ENCODE measurements at regions not wholly inside any gene's neighbourhood (a gene's known extent, or its start where the extent isn't known, plus 50 kb on each side); places are given as distances from the start of the nearest gene placed in this dataset.
A peak's percentile ranks its signal among the peaks of the same experiment; 100 is the strongest.

DNA sequence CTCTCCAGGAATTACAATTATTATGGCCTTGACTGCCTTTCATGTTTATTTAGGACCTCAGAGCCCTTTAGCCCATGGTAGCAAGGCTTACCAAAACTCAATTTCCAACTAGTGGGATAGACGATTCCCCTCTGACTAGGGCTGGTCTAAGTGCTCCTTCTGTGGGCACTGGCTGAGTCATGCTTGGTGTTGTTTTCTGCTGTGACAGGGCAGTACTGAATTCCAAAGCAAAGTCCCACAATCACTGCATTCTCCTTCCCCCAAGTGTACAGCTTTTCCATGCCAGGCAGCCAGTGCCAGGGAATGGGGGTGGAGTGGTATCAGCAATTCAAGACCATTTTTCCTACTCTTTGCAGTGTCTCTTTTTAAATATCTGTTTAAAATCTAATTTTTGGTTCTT is 509.0 kb upstream of the NECTIN3 start:
- Mint-ChIP-seq H3K9me3 (peaks cover 33 to 42% of the 10 kb centered on the region in 2 experiments), H3K36me3 (ENCODE audit: insufficient read depth in 1 of 3, low read depth in 3 of 3) (peaks cover 32 to 69% (median 40%) of the 10 kb centered on the region in 3 experiments), H3K27ac (peak overlapping the region in 1 of 3 experiments; percentile 10; a peak in 1 of 7 replicates), H3K4me3 (no peak overlapping the region), H3K4me1 (peaks cover 8 to 10% of the 10 kb centered on the region in 2 experiments), H3K27me3 (ENCODE audit: low read depth) (no peaks in the 10 kb centered on the region)
- Histone ChIP-seq H2AFZ (ENCODE audit: low read length) (no peak overlapping the region), H4K20me1 (ENCODE audit: control insufficient read depth, insufficient read depth, insufficient read length) (no peaks in the 10 kb centered on the region), H3K79me1 (ENCODE audit: insufficient read depth, low read depth, low read length, poor library complexity, severe bottlenecking) (no peaks in the 10 kb centered on the region), H2BK12ac (ENCODE audit: insufficient read length, low read depth, low read length) (no peak overlapping the region), H3K9me3 (ENCODE audit: control insufficient read depth, low read depth, low read length) (no peaks in the 10 kb centered on the region), H3K79me2 (ENCODE audit: insufficient read depth, low read length) (no peaks in the 10 kb centered on the region), H3K23me2 (ENCODE audit: insufficient read length, low read depth, low read length, poor library complexity, severe bottlenecking) (no peaks in the 10 kb centered on the region), H2BK20ac (ENCODE audit: low read depth, low read length, poor library complexity, severe bottlenecking) (no peak overlapping the region), H4K8ac (replicated peaks; ENCODE audit: insufficient read length, low read depth, low read length) (no peak overlapping the region), H4K91ac (ENCODE audit: insufficient read length, low read depth, low read length) (no peak overlapping the region), H2BK5ac (ENCODE audit: insufficient read length, low read length) (no peak overlapping the region), H3K23ac (ENCODE audit: insufficient read length, low read depth, low read length) (no peak overlapping the region), H2BK15ac (ENCODE audit: low read depth, low read length) (no peak overlapping the region), H3K4me1 (ENCODE audit: insufficient read depth, low read length) (no peaks in the 10 kb centered on the region), H2AK5ac (ENCODE audit: insufficient read length, low read length) (no peak overlapping the region), H4K5ac (ENCODE audit: insufficient read length, low read depth, low read length) (no peak overlapping the region), H3T11ph (ENCODE audit: low read length) (no peak overlapping the region), H3K9ac (ENCODE audit: extremely low read depth, insufficient read length, low read length) (no peak overlapping the region), H3K14ac (ENCODE audit: insufficient read depth, low read length) (no peak overlapping the region), H3K27ac (ENCODE audit: insufficient read length, low read depth, low read length) (no peak overlapping the region), H3K4ac (ENCODE audit: low read depth, low read length) (no peak overlapping the region), H2BK120ac (ENCODE audit: low read depth, low read length, poor library complexity, severe bottlenecking) (no peak overlapping the region), H3K27me3 (ENCODE audit: insufficient read depth, low read length) (no peaks in the 10 kb centered on the region), H3K56ac (ENCODE audit: insufficient read length, low read depth, low read length) (no peak overlapping the region), H3K18ac (ENCODE audit: insufficient read length, low read depth, low read length) (no peak overlapping the region), H3K4me2 (ENCODE audit: insufficient read depth, insufficient read length, low read length) (no peak overlapping the region)
- no peak for TF ChIP-seq CTCF (conservative IDR thresholded peaks at IDR 0.05)
- DNase-seq = no peak
- WGBS (ENCODE audit: extremely low coverage, insufficient read length, low lambda C conversion rate) = no CpG with 5 or more reads among the region's 1 CpG

Data from H9 (cell line).